ENCODE measurements at regions not wholly inside any gene's neighbourhood (a gene's known extent, or its start where the extent isn't known, plus 50 kb on each side); places are given as distances from the start of the nearest gene placed in this dataset.
A peak's percentile ranks its signal among the peaks of the same experiment; 100 is the strongest.
"Not testable (repeated sequence)": the region's sequence is repeated elsewhere in the genome, so short reads cannot be mapped to it uniquely, and the experiment has no call there.

- not testable (repeated sequence) for DNase-seq (ENCODE audit: low read depth); H3K4me3 ChIP-seq (ENCODE audit: low read depth, low read length)
Observed at GRCh38 chr11:3583476-3583875, 58.3 kb downstream of the ART5 start.

- not testable (repeated sequence) for DNase-seq (ENCODE audit: low read depth); H3K4me3 ChIP-seq (ENCODE audit: low read depth, low read length)
Observed at GRCh38 chr11:3581389-3581725, 60.4 kb downstream of the ART5 start.

GRCh38 chr11:3580487-3581388 is 61.1 kb downstream of the ART5 start:
- not testable (repeated sequence) for DNase-seq (ENCODE audit: low read depth)
- peak overlapping the region; percentile 13 for H3K4me3 ChIP-seq (ENCODE audit: low read depth, low read length)
- TF ChIP-seq CTCF (IDR thresholded peaks at IDR 0.05; ENCODE audit: insufficient read depth, low read length): peak; percentile 22

- not testable (repeated sequence) for H3K4me3 ChIP-seq (ENCODE audit: low read depth, low read length); DNase-seq (ENCODE audit: low read depth)
Observed at GRCh38 chr11:3579600-3580459, 62.0 kb downstream of the ART5 start.

- not testable (repeated sequence) for DNase-seq (ENCODE audit: low read depth); H3K4me3 ChIP-seq (ENCODE audit: low read depth, low read length)
Observed at GRCh38 chr11:3576066-3576604, 65.7 kb downstream of the ART5 start.

- not testable (repeated sequence) for H3K4me3 ChIP-seq (ENCODE audit: low read depth, low read length); DNase-seq (ENCODE audit: low read depth)
Observed at GRCh38 chr11:3572976-3573647, 68.7 kb downstream of the ART5 start.

GRCh38 chr11:3571752-3572151 is 70.0 kb downstream of the ART5 start:
- not testable (repeated sequence) for DNase-seq (ENCODE audit: low read depth); H3K4me3 ChIP-seq (ENCODE audit: low read depth, low read length)

GRCh38 chr11:3565838-3566237 is 76.0 kb downstream of the ART5 start:
- H3K4me3 ChIP-seq (ENCODE audit: low read depth, low read length); DNase-seq (ENCODE audit: low read depth): not testable (repeated sequence)

- DNase-seq (ENCODE audit: low read depth); H3K4me3 ChIP-seq (ENCODE audit: low read depth, low read length): not testable (repeated sequence)
- peak; percentile 26 for TF ChIP-seq CTCF (IDR thresholded peaks at IDR 0.05; ENCODE audit: insufficient read depth, low read length)
Observed at GRCh38 chr11:3564383-3564782, 77.4 kb downstream of the ART5 start.

- not testable (repeated sequence) for DNase-seq (ENCODE audit: low read depth); H3K4me3 ChIP-seq (ENCODE audit: low read depth, low read length)
Observed at GRCh38 chr11:3554621-3555020, 87.2 kb downstream of the ART5 start.

GRCh38 chr11:3544990-3545389 is 96.8 kb downstream of the ART5 start:
- H3K4me3 ChIP-seq (ENCODE audit: low read depth, low read length); DNase-seq (ENCODE audit: low read depth): not testable (repeated sequence)

- not testable (repeated sequence) for H3K4me3 ChIP-seq (ENCODE audit: low read depth, low read length); DNase-seq (ENCODE audit: low read depth)
Observed at GRCh38 chr11:3538220-3538619, 103.6 kb downstream of the ART5 start.

- DNase-seq (ENCODE audit: low read depth): not testable (repeated sequence)
Observed at GRCh38 chr11:3537254-3537653, 104.5 kb downstream of the ART5 start.

GRCh38 chr11:3532958-3533357 is 108.8 kb downstream of the ART5 start:
- not testable (repeated sequence) for DNase-seq (ENCODE audit: low read depth); H3K4me3 ChIP-seq (ENCODE audit: low read depth, low read length)

More at GRCh38 chr11:3537254-3537653, 104.5 kb downstream of the ART5 start:
- not testable (repeated sequence) for H3K4me3 ChIP-seq (ENCODE audit: low read depth, low read length)

GRCh38 chr11:3531280-3531679 is 110.5 kb downstream of the ART5 start:
- not testable (repeated sequence) for H3K4me3 ChIP-seq (ENCODE audit: low read depth, low read length); DNase-seq (ENCODE audit: low read depth)

- not testable (repeated sequence) for DNase-seq (ENCODE audit: low read depth); H3K4me3 ChIP-seq (ENCODE audit: low read depth, low read length)
Observed at GRCh38 chr11:3523567-3523966, 118.2 kb downstream of the ART5 start.

Data from fibroblast of the aortic adventitia (primary cell).